H1 (cell line): ENCODE measurements at regions not wholly inside any gene's neighbourhood (a gene's known extent, or its start where the extent isn't known, plus 50 kb on each side); places are given as distances from the start of the nearest gene placed in this dataset.

Experiments
- TCF12 ChIP-seq: IDR thresholded peaks from 2 replicates; pipeline ENCODE4 v1.6.1; 2011; ENCODE audit warnings: low read depth, mild to moderate bottlenecking, low read length
- TF ChIP-seq, protein P1 (sequence below): fragments of 300-600 bp; sonication (generic); IDR thresholded peaks from 2 replicates; pipeline ENCODE4 v1.7.1; 2012; ENCODE audit warnings: low read length, moderate library complexity, mild to moderate bottlenecking, inconsistent platforms; ENCODE audit not compliant: insufficient replicate concordance
- TF ChIP-seq, protein P2 (sequence below): IDR thresholded peaks from 2 replicates; pipeline ENCODE4 v1.6.1; 2012; ENCODE audit warnings: low read length, inconsistent platforms

- TF ChIP-seq, protein P1, sequence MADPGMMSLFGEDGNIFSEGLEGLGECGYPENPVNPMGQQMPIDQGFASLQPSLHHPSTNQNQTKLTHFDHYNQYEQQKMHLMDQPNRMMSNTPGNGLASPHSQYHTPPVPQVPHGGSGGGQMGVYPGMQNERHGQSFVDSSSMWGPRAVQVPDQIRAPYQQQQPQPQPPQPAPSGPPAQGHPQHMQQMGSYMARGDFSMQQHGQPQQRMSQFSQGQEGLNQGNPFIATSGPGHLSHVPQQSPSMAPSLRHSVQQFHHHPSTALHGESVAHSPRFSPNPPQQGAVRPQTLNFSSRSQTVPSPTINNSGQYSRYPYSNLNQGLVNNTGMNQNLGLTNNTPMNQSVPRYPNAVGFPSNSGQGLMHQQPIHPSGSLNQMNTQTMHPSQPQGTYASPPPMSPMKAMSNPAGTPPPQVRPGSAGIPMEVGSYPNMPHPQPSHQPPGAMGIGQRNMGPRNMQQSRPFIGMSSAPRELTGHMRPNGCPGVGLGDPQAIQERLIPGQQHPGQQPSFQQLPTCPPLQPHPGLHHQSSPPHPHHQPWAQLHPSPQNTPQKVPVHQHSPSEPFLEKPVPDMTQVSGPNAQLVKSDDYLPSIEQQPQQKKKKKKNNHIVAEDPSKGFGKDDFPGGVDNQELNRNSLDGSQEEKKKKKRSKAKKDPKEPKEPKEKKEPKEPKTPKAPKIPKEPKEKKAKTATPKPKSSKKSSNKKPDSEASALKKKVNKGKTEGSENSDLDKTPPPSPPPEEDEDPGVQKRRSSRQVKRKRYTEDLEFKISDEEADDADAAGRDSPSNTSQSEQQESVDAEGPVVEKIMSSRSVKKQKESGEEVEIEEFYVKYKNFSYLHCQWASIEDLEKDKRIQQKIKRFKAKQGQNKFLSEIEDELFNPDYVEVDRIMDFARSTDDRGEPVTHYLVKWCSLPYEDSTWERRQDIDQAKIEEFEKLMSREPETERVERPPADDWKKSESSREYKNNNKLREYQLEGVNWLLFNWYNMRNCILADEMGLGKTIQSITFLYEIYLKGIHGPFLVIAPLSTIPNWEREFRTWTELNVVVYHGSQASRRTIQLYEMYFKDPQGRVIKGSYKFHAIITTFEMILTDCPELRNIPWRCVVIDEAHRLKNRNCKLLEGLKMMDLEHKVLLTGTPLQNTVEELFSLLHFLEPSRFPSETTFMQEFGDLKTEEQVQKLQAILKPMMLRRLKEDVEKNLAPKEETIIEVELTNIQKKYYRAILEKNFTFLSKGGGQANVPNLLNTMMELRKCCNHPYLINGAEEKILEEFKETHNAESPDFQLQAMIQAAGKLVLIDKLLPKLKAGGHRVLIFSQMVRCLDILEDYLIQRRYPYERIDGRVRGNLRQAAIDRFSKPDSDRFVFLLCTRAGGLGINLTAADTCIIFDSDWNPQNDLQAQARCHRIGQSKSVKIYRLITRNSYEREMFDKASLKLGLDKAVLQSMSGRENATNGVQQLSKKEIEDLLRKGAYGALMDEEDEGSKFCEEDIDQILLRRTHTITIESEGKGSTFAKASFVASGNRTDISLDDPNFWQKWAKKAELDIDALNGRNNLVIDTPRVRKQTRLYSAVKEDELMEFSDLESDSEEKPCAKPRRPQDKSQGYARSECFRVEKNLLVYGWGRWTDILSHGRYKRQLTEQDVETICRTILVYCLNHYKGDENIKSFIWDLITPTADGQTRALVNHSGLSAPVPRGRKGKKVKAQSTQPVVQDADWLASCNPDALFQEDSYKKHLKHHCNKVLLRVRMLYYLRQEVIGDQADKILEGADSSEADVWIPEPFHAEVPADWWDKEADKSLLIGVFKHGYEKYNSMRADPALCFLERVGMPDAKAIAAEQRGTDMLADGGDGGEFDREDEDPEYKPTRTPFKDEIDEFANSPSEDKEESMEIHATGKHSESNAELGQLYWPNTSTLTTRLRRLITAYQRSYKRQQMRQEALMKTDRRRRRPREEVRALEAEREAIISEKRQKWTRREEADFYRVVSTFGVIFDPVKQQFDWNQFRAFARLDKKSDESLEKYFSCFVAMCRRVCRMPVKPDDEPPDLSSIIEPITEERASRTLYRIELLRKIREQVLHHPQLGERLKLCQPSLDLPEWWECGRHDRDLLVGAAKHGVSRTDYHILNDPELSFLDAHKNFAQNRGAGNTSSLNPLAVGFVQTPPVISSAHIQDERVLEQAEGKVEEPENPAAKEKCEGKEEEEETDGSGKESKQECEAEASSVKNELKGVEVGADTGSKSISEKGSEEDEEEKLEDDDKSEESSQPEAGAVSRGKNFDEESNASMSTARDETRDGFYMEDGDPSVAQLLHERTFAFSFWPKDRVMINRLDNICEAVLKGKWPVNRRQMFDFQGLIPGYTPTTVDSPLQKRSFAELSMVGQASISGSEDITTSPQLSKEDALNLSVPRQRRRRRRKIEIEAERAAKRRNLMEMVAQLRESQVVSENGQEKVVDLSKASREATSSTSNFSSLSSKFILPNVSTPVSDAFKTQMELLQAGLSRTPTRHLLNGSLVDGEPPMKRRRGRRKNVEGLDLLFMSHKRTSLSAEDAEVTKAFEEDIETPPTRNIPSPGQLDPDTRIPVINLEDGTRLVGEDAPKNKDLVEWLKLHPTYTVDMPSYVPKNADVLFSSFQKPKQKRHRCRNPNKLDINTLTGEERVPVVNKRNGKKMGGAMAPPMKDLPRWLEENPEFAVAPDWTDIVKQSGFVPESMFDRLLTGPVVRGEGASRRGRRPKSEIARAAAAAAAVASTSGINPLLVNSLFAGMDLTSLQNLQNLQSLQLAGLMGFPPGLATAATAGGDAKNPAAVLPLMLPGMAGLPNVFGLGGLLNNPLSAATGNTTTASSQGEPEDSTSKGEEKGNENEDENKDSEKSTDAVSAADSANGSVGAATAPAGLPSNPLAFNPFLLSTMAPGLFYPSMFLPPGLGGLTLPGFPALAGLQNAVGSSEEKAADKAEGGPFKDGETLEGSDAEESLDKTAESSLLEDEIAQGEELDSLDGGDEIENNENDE = no peak
- TF ChIP-seq, protein P2, sequence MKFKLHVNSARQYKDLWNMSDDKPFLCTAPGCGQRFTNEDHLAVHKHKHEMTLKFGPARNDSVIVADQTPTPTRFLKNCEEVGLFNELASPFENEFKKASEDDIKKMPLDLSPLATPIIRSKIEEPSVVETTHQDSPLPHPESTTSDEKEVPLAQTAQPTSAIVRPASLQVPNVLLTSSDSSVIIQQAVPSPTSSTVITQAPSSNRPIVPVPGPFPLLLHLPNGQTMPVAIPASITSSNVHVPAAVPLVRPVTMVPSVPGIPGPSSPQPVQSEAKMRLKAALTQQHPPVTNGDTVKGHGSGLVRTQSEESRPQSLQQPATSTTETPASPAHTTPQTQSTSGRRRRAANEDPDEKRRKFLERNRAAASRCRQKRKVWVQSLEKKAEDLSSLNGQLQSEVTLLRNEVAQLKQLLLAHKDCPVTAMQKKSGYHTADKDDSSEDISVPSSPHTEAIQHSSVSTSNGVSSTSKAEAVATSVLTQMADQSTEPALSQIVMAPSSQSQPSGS = no peak
- TF ChIP-seq TCF12 = no peak
These were observed 337.8 kb upstream of the DAB1 start (continued) for GRCh38 chr1:57761628-57762027.
